Fibroblast of mammary gland (primary cell): ENCODE measurements at regions not wholly inside any gene's neighbourhood (a gene's known extent, or its start where the extent isn't known, plus 50 kb on each side); places are given as distances from the start of the nearest gene placed in this dataset.

Source experiments
- DNase-seq: peaks from one replicate; pipeline ENCODE4 v3.0.0-alpha.2; 2010; ENCODE audit warnings: low read depth
- H3K4me3 ChIP-seq: 2 replicates; pipeline ENCODE4 v1.5.1; 2011; ENCODE audit warnings: low read depth, mild to moderate bottlenecking, low read length, moderate library complexity; ENCODE audit not compliant: control insufficient read depth
- TF ChIP-seq, protein P1 (sequence below): conservative IDR thresholded peaks from 2 replicates; pipeline ENCODE4 v1.5.1; 2011; ENCODE audit warnings: low read depth, low read length, inconsistent platforms; ENCODE audit not compliant: control insufficient read depth, insufficient read depth

DNA sequence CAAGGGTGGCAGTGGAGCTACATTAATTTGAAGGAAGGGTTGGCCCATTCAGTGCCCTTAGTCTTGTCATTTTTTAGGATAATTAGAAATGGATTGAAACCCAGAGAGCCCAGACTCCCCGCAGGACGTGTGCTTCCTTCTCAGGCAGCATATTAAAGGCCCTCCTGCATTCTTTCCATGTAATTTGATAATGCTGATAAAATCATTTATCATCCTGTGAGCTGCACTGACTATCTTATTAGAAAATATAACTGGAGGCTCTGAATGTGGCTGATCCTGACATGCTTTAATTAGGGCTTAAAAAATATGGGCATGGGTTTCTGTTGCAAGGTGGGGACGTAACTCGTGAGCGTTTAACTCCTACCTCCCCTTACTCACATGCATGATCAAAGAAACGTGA lies 148.1 kb downstream of the ACKR3 start:
- DNase-seq = no peak
- H3K4me3 ChIP-seq = no peak overlapping the region
- TF ChIP-seq, protein P1, sequence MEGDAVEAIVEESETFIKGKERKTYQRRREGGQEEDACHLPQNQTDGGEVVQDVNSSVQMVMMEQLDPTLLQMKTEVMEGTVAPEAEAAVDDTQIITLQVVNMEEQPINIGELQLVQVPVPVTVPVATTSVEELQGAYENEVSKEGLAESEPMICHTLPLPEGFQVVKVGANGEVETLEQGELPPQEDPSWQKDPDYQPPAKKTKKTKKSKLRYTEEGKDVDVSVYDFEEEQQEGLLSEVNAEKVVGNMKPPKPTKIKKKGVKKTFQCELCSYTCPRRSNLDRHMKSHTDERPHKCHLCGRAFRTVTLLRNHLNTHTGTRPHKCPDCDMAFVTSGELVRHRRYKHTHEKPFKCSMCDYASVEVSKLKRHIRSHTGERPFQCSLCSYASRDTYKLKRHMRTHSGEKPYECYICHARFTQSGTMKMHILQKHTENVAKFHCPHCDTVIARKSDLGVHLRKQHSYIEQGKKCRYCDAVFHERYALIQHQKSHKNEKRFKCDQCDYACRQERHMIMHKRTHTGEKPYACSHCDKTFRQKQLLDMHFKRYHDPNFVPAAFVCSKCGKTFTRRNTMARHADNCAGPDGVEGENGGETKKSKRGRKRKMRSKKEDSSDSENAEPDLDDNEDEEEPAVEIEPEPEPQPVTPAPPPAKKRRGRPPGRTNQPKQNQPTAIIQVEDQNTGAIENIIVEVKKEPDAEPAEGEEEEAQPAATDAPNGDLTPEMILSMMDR = no peak

DNA sequence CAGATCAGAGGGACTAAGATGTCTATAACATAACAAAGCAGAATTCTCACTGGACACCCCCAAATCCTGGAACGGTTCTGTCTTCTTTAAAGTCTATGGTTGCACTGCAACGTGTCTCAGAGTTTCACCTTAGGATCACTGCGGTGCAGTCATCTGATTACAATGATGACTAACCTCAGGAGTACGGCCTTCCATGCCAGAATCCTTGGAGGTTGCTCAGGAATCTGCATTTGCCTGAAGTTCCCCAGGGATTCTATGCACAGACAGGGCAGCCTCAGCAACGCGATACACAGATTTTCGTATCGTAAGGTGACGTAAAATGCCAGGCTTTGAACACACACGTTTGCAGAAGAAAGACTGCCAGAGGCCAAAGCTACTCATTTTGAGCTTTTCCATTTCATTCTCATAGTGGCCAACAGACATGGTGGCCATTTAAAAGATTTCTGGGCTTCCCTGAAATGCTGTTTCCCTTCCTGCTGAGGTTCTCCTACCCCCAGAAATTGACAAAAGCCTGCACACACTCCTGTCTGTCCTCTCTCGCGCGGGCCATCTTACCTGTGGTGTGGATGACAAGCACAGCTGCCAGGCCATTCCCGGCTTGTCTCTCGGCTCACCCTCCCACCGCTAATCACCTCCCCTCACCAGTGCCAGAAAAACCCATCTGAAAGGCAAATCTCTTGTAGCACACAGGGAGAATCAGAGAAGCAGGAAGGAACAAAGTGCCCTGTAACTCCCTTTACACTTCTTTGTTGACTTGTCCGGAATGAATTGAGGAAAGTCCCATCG lies 148.8 kb downstream of the ACKR3 start:
- TF ChIP-seq, protein P1 = no peak
- peak; percentile 42 for DNase-seq
- H3K4me3 ChIP-seq = no peak overlapping the region

DNA sequence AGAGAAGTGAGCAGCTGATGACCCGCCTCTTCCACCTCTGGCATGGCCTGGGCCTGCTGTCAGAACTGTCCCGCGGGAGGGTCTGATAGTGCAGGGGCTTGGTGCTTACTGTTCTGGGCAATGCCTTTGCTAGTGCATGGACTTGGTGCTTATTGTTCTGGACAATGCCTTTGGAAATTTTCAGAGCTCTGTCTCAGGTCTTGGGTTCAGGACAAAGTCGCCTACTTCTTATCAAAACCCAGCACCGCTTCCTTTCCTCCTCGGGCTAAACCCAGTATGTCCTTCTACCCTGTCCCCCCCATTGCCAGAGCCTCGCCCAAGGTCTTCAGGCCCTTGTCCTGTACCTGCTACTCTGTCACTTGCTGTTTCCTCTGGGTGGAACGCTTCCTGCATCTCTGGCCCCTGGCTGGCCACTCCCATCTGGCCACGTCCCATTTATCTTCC lies 149.6 kb downstream of the ACKR3 start:
- H3K4me3 ChIP-seq = no peak overlapping the region
- TF ChIP-seq, protein P1 = no peak
- DNase-seq = no peak

DNA sequence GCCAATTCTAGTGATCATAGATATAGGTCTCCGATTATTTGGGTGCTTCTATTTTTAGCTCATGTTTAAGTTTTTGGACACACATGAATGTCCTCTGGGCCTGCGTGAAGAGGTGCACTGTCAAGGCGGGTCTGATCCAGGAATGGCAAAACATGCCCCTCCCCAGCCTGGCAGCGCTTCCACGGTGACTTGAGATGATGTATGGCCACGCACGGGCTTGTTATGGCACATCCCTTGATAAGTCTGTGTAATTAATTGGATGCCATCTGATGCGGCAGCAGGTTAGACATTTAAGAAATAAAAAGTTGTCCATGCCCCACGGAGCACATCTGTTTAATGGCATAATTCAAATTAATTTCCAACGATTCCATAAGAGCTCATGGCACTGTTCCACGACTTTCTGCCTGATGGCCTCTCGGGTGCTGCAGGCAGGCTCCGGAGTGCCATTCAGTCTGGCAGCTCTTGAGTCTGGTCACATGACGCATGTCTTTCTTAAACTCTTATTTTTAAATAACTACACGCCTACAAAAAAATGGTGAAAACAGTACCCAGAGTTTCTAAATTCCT lies 151.4 kb downstream of the ACKR3 start:
- TF ChIP-seq, protein P1 = no peak
- no peak overlapping the region for H3K4me3 ChIP-seq
- DNase-seq = no peak

DNA sequence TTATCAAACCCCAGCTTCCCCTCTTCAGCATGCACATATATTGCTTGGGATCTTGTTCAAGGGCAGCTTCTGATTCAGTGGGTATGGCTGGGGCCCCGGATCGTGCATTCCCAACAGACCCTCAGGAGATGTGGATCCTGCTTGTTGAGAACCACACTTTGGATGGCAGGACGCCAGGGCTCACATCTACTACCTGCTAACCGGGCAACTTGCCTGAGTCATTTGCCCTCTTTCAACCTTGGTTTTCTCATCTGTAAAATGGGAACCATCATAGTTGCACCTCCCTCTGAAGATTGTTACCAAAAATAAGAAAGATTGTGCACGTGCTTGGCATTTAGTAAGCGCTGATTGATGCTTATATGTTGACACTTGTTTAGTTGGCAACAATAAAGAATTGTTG lies 154.6 kb downstream of the ACKR3 start:
- H3K4me3 ChIP-seq = no peak overlapping the region
- no peak for DNase-seq
- TF ChIP-seq, protein P1 = no peak

DNA sequence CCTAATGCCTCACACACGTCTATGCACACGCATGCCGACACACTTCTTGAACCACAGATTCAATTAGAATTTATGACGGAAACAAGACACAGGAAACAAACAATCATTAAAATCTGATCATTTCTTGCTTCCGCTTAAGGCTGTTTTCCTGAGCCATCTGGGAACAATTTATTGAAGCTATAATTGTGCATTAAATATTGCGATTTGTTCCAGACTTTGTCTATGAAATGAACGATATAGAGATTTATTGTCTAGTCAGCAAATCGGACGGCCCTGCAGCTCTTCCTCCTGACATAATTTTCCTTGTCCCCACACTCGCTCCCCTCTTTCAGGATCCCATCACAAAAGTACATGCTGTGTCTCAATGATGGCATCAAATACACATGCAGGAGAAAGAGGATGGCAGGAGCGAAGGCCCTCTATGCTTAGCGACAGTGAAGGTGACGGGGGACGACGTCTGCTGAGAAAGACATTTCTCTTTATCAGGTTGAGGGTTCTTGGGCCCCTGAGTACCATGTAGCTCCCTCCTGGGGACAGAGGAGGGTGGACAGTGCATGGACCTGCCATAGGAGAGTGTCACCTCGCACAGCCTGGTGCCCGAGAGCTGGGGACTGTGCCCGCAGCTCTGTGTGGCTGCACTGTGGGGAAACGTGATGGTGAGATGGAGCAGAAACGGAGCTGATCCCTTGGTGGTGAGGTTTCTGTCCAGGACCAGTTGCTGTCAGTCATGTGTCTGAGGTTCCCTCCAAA lies 157.3 kb downstream of the ACKR3 start:
- no peak for DNase-seq
- no peak overlapping the region for H3K4me3 ChIP-seq

More for the DNA sequence above, 157.3 kb downstream of the ACKR3 start:
- TF ChIP-seq, protein P1 = no peak
